Peyer's patch (tissue), 4 donors: ENCODE measurements at regions not wholly inside any gene's neighbourhood (a gene's known extent, or its start where the extent isn't known, plus 50 kb on each side); places are given as distances from the start of the nearest gene placed in this dataset.
"Not testable (repeated sequence)": the region's sequence is repeated elsewhere in the genome, so short reads cannot be mapped to it uniquely, and the experiment has no call there.

Experiments used
- DNase-seq, 3 donors: peaks; one replicate each; pipeline ENCODE4 v3.0.0-alpha.2; 2017 to 2019
- H3K27ac ChIP-seq, 4 donors: fragments of 200-600 bp; sonication (generic); one replicate each; pipeline ENCODE4 v1.5.1; 2016 to 2019
- H3K27me3 ChIP-seq, 2 donors: fragments of 200-600 bp; sonication (generic); one replicate each; pipeline ENCODE4 v1.5.1; 2019
- H3K36me3 ChIP-seq, 3 donors: fragments of 200-600 bp; sonication (generic); one replicate each; pipeline ENCODE4 v1.5.1; 2016 to 2019
- H3K4me1 ChIP-seq, 4 donors: fragments of 200-600 bp; sonication (generic); one replicate each; pipeline ENCODE4 v1.5.1; 2016 to 2019
- H3K4me3 ChIP-seq, 4 donors: fragments of 200-600 bp; sonication (generic); 1 replicate in 3 of 4; 2 replicates in 1 of 4; pipeline ENCODE4 v1.5.1; 2016 to 2019; ENCODE audit warnings: mild to moderate bottlenecking in 1 of 4
- H3K9me3 ChIP-seq, 4 donors: fragments of 200-600 bp; sonication (generic); one replicate each; pipeline ENCODE4 v1.5.1; 2016 to 2019; ENCODE audit warnings: mild to moderate bottlenecking in 1 of 4
- POLR2A ChIP-seq, 2 donors: fragments of 450-650 bp; IDR thresholded peaks; one replicate each; pipeline ENCODE4 v1.5.1; 2017; ENCODE audit warnings: antibody characterized with exemption in 2 of 2, mild to moderate bottlenecking in 2 of 2, moderate library complexity in 2 of 2
- TF ChIP-seq, protein P1 (sequence below), 6 experiments: fragments of 450-650 bp in 4 of 6; fragments of 200-600 bp in 2 of 6; sonication (generic) in 1 of 6; IDR thresholded peaks; one replicate each; pipeline ENCODE4 v1.5.1; 2017 to 2019; ENCODE audit warnings: antibody characterized with exemption in 6 of 6, mild to moderate bottlenecking in 3 of 6, moderate library complexity in 1 of 6

DNA sequence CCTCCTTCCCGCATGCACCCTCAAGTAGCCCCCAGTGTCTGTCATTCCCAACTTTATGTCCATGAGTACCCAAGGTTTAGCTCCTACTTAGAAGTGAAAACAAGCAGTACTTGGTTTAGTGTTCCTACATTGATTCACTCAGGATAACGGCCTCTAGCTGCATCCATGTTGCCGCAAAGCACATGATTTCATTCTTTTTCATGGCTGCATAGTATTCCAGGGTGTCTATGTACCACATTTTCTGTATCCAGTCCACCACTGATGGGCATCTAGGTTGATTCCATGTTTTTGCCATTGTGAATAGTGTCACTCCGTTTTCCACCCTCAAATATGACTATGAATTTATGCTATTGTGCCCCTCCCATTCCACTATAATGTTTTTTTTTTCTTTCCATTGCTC, 130.5 kb upstream of the MXRA5 start:
- DNase-seq, result no peak
- no peak for TF ChIP-seq POLR2A (IDR thresholded peaks at IDR 0.05)
- TF ChIP-seq, protein P1, sequence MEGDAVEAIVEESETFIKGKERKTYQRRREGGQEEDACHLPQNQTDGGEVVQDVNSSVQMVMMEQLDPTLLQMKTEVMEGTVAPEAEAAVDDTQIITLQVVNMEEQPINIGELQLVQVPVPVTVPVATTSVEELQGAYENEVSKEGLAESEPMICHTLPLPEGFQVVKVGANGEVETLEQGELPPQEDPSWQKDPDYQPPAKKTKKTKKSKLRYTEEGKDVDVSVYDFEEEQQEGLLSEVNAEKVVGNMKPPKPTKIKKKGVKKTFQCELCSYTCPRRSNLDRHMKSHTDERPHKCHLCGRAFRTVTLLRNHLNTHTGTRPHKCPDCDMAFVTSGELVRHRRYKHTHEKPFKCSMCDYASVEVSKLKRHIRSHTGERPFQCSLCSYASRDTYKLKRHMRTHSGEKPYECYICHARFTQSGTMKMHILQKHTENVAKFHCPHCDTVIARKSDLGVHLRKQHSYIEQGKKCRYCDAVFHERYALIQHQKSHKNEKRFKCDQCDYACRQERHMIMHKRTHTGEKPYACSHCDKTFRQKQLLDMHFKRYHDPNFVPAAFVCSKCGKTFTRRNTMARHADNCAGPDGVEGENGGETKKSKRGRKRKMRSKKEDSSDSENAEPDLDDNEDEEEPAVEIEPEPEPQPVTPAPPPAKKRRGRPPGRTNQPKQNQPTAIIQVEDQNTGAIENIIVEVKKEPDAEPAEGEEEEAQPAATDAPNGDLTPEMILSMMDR (IDR thresholded peaks at IDR 0.05), result no peak
- no peak overlapping the region for H3K27ac ChIP-seq

GRCh38 chrX:3470211-3470679, 123.8 kb upstream of the MXRA5 start:
- peak in 1 of 3 donors; percentile 69 for DNase-seq
- TF ChIP-seq, protein P1 (IDR thresholded peaks at IDR 0.05), result peak in 1 of 6 experiments; percentile 11
- H3K27me3 ChIP-seq, H3K4me1 ChIP-seq, H3K9me3 ChIP-seq, H3K36me3 ChIP-seq: not testable (repeated sequence)
- H3K4me3 ChIP-seq, result peak overlapping the region in 1 of 4 donors; percentile 14
- peak overlapping the region in 2 of 4 donors; percentile 22 to 62 for H3K27ac ChIP-seq

More for the DNA sequence above, 130.5 kb upstream of the MXRA5 start:
- Histone ChIP-seq H3K27me3 (no peaks in the 10 kb centered on the region), H3K36me3 (no peaks in the 10 kb centered on the region), H3K9me3 (no peaks in the 10 kb centered on the region), H3K4me1 (no peaks in the 10 kb centered on the region), H3K4me3 (no peak overlapping the region)

DNA sequence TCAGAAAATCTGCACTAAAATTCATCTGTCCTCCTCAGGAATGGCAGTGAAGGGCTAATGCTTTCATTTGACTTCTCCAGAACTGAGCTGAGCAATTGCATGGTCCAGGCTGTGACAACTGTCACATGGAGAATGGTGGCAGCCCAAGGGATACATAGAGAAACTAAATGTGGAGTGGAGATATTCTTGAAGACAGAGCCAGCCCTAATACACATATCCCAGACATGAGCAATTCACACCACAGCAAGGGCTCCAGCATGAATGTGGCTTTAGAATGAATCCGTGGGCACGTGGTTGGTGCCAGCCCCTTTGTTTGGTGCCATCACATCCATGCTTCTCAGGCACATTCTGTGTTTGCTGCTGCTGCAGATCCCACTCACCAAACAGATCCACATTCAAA, 121.6 kb upstream of the MXRA5 start:
- no peaks in the 10 kb centered on the region for H3K9me3 ChIP-seq
- H3K4me1 ChIP-seq, result no peaks in the 10 kb centered on the region
- DNase-seq, result no peak
- H3K27me3 ChIP-seq, result no peaks in the 10 kb centered on the region
- no peak overlapping the region for H3K27ac ChIP-seq
- no peak overlapping the region for H3K4me3 ChIP-seq
- TF ChIP-seq POLR2A (IDR thresholded peaks at IDR 0.05), result no peak
- TF ChIP-seq, protein P1 (IDR thresholded peaks at IDR 0.05), result no peak
- H3K36me3 ChIP-seq, result no peaks in the 10 kb centered on the region

GRCh38 chrX:3465017-3465416, 118.6 kb upstream of the MXRA5 start:
- no peak for TF ChIP-seq POLR2A (IDR thresholded peaks at IDR 0.05)
- TF ChIP-seq, protein P1 (IDR thresholded peaks at IDR 0.05), result no peak
- H3K27me3 ChIP-seq, result no peaks in the 10 kb centered on the region
- no peaks in the 10 kb centered on the region for H3K4me1 ChIP-seq
- H3K36me3 ChIP-seq, result no peaks in the 10 kb centered on the region
- no peaks in the 10 kb centered on the region for H3K9me3 ChIP-seq
- H3K27ac ChIP-seq, result no peak overlapping the region
- no peak for DNase-seq
- H3K4me3 ChIP-seq, result no peak overlapping the region

DNA sequence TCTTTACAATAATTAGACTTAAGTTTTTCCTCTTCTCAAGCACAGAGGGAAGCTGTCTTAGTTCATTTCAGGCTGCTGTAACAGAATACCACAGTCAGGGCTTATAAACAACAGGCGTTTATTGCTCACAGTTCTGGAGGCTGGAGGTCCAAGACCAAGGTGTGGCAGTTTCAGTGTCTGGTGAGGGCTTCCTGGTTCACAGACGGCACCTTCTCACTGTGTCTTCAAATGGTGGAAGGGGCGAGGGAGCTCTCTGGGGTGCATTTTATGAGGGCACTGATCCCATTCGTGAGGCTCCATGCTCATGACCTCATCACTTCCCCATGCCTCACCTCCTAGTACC, 115.7 kb upstream of the MXRA5 start:
- Histone ChIP-seq H3K36me3 (no peaks in the 10 kb centered on the region), H3K4me1 (no peaks in the 10 kb centered on the region), H3K27me3 (no peaks in the 10 kb centered on the region), H3K27ac (no peak overlapping the region), H3K4me3 (no peak overlapping the region), H3K9me3 (no peaks in the 10 kb centered on the region)
- no peak for TF ChIP-seq POLR2A (IDR thresholded peaks at IDR 0.05)
- TF ChIP-seq, protein P1 (IDR thresholded peaks at IDR 0.05), result no peak
- peak in 1 of 3 donors; percentile 48 for DNase-seq
